NCI-H524 treated with DMSO at 0.1 percent for 48 hours (cell line): ENCODE measurements at regions not wholly inside any gene's neighbourhood (a gene's known extent, or its start where the extent isn't known, plus 50 kb on each side); places are given as distances from the start of the nearest gene placed in this dataset.
"Not testable (repeated sequence)": the region's sequence is repeated elsewhere in the genome, so short reads cannot be mapped to it uniquely, and the experiment has no call there.

ENCODE experiments used
- DNase-seq: peaks from one replicate; lab custom pipeline; 2025; lab: John Stamatoyannopoulos, UW

- DNase-seq = no peak
Measured at GRCh38 chr15:81899730-81900129, 146.1 kb downstream of the MEX3B start.

GRCh38 chr15:81899024-81899423, 146.8 kb downstream of the MEX3B start:
- no peak for DNase-seq

- no peak for DNase-seq
Measured at GRCh38 chr15:81897057-81897677, 148.7 kb downstream of the MEX3B start.

- DNase-seq = no peak
Measured at GRCh38 chr15:81896356-81896755, 149.5 kb downstream of the MEX3B start.

GRCh38 chr15:81895723-81896122, 150.1 kb downstream of the MEX3B start:
- DNase-seq = no peak

GRCh38 chr15:81894061-81894460, 151.8 kb downstream of the MEX3B start:
- DNase-seq = no peak

GRCh38 chr15:81893182-81893835, 152.5 kb downstream of the MEX3B start:
- DNase-seq = no peak

- no peak for DNase-seq
Measured at GRCh38 chr15:81890496-81890895, 155.3 kb downstream of the MEX3B start.

GRCh38 chr15:81889485-81889881, 156.3 kb downstream of the MEX3B start:
- DNase-seq = no peak

- DNase-seq = no peak
Measured at GRCh38 chr15:81888748-81889484, 156.9 kb downstream of the MEX3B start.

GRCh38 chr15:81887912-81888311, 157.9 kb downstream of the MEX3B start:
- DNase-seq = no peak

GRCh38 chr15:81887188-81887587, 158.6 kb downstream of the MEX3B start:
- DNase-seq = not testable (repeated sequence)

GRCh38 chr15:81886591-81886990, 159.2 kb downstream of the MEX3B start:
- DNase-seq = no peak

GRCh38 chr15:81886080-81886479, 159.7 kb downstream of the MEX3B start:
- DNase-seq = no peak

GRCh38 chr15:81885135-81885534, 160.7 kb downstream of the MEX3B start:
- no peak for DNase-seq

- no peak for DNase-seq
Measured at GRCh38 chr15:81882504-81882903, 163.3 kb downstream of the MEX3B start.

GRCh38 chr15:81880833-81881232, 165.0 kb downstream of the MEX3B start:
- peak; percentile 95 for DNase-seq

GRCh38 chr15:81880314-81880713, 165.5 kb downstream of the MEX3B start:
- DNase-seq = no peak

GRCh38 chr15:81875717-81876116, 170.1 kb downstream of the MEX3B start:
- not testable (repeated sequence) for DNase-seq

GRCh38 chr15:81870746-81871106, 175.1 kb downstream of the MEX3B start:
- not testable (repeated sequence) for DNase-seq

GRCh38 chr15:81870062-81870745, 175.6 kb downstream of the MEX3B start:
- DNase-seq = not testable (repeated sequence)

GRCh38 chr15:81869161-81869954, 176.5 kb downstream of the MEX3B start:
- no peak for DNase-seq
